RCC 7860 (cell line): ENCODE measurements at regions not wholly inside any gene's neighbourhood (a gene's known extent, or its start where the extent isn't known, plus 50 kb on each side); places are given as distances from the start of the nearest gene placed in this dataset.

Experiments used
- DNase-seq: peaks from one replicate; pipeline ENCODE4 v3.0.0-alpha.2; 2015; ENCODE audit warnings: low spot score
- FAIRE-seq: peaks from 2 replicates; lab custom pipeline; 2012; peaks lifted over from hg19 to GRCh38; lab: Jason Lieb, UNC

DNA sequence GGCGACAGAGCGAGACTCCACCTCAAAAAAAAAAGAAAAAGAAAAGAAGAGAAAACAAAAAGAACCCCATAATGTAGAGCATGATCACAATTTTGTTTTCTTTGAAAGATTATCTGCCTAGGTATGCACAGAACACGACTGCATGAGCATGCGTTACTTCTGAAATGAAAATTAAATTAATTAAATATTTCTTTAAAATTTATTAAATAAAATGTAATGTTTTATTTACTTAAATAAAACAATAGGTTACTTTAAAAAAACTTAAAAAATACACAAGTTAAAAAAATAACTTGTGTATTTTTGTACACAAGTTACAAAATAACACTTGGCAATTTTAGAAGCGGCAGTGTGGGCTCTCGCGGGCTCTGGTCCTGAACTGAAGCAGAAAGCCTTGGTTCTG is 107.8 kb downstream of the TFAP2A start:
- DNase-seq (no peak), FAIRE-seq (no peak)

DNA sequence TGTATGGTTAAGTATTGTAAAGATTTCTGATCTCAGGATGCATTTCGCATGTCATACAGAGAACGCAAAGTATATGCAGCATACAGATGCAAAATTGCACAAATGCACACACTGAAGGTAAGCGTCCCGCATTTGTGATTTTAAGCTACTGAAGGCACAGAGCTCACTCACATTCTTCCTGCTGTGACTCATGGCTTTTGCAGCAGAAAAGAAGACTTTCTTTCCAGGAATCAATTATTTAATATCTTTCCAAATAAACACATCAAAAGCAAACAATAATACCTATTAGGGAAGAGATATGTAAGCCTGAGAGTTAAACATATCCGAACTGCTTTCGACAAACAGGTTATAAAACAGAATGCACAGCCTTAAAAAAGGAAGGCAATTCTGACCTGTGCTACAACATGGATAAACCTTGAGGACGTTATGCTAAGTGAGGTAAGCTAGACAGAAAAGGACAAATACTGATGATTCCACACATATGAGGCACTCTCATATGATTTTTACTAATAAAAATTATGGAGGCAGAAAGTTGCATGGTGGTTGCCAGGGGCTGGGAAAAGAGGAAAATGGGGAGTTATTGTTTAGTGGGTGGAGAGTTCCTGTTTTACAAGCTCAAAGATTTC is 109.0 kb downstream of the TFAP2A start:
- no peak for DNase-seq

GRCh38 chr6:10303608-10304506 is 111.0 kb downstream of the TFAP2A start:
- FAIRE-seq (no peak), DNase-seq (no peak)

More for the DNA sequence above, 109.0 kb downstream of the TFAP2A start:
- FAIRE-seq = no peak

DNA sequence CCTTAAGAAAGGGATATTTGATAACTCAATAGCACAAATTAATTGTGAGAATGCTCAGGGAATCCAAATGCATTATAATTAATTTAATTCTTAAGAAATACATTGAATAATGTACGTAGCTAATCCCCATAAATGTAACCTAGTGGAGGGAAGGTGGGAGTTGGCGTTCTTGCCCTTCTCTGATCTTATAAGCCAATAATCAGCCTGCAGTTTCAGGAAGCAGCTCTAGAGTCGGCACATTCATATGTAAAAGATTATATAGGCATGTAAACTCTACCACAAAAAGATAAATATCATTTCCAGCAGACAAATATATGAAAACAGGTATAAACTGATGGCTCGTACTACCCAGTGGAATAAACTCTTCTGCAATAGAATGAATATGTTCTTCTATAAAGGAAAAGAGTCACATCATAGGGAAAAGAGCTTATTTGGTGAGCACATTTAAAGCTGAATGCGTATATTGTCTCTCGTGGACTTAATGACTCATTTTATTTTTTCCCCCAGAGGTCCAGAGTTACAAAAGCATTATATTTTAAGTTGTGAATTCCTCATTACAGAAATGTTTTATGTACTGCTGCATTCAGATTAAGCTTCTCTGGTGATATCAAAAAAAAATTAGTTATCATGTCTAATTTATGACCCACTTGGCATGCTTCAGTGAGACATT is 112.2 kb downstream of the TFAP2A start:
- FAIRE-seq (no peak), DNase-seq (no peak)

GRCh38 chr6:10300071-10300470 is 114.8 kb downstream of the TFAP2A start:
- DNase-seq (peak; percentile 70), FAIRE-seq (peak; percentile 90)

DNA sequence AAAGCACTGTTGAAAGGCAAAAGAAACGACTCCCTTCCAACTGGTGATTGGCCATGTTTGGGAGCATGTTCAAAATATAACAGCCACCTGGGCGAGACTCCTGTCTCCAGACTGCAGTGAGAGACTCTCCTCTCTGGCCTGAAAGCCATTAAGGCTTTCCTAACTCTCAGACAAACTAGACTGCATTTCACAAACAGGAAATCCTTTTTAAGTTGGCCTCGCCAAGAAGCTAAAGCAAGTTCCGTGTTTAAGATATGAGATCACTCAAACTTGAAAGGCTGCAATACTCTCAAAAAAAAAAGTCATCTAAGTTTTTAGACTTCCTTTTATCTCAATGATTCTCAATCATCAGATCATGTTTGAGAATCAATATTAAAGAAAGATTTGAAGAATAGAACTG is 117.0 kb downstream of the TFAP2A start:
- DNase-seq (no peak), FAIRE-seq (no peak)

DNA sequence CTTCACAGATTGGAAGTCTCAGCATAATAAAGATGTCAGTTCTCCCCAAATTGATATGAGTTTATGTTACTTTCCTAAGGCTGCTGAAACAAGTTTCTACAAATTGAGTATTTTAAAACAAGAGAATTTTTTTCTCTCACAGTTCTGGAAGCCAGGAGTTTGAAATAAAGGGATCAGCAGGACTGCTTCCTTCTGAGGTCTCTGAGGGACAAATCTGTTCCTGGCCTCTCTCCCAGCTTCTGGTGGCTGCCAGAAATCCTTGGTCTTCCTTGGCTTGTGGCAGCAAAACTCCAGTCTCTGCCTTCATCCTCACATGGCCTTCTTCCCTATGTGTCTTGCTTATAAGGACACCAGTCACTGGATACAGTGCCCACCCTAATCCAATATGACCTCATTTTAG is 136.1 kb downstream of the TFAP2A start:
- DNase-seq (no peak), FAIRE-seq (no peak)

DNA sequence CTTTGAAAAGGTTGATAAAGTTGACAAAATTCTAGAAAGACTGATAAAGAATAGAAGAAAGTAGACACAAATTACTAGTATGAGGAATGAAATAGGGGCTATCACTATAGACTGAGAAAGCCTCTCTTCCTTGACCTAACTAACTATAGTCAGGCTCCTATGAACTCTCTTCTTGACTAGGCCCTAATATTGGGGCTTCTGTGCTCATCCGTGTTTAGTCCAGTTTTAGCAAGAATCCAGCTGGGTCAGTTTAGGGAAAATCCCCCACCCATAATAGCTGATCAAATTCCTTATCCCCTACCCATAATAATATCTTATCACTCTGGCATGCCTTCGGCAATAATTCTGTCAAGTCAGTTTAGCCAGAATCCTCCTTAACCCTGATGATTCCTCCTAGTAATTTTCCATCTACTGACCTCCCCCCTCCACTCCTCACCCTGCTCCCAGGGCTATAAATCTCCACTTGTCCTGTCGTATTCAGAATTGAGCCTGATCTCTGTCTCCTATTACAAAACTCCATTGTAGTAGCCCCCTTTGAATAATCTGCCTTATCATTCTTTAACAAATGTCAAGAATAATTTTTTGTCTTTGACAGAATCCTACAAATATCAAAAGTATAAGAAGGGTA is 138.1 kb downstream of the TFAP2A start:
- DNase-seq = no peak
- no peak for FAIRE-seq

- peak; percentile 29 for DNase-seq
- peak; percentile 75 for FAIRE-seq
These were observed 138.8 kb downstream of the TFAP2A start for GRCh38 chr6:10276106-10276505.

DNA sequence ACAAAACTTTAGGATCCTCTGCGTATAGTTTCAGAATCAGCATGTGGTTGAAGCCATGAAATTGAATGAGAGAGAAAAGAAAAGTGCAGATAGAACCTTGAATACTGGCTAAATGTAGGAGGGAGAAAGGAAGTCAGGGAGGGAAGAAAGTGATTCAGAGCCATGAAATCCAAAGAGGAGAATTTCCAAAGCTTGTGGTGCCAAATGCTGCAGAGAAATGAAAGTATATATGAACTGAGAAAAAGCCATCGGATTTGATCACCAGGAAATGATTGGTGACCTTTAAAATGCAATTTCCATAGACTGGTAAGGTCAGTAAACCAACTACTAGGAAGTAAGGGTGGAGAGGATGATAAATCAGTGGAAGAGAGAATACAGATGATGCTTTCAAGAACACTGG is 142.3 kb downstream of the TFAP2A start:
- FAIRE-seq = no peak
- no peak for DNase-seq

GRCh38 chr6:10271982-10272381 is 142.9 kb downstream of the TFAP2A start:
- DNase-seq (no peak), FAIRE-seq (no peak)

- peak; percentile 87 for FAIRE-seq
- DNase-seq = peak; percentile 62
These were observed 144.9 kb downstream of the TFAP2A start for GRCh38 chr6:10269814-10270472.

DNA sequence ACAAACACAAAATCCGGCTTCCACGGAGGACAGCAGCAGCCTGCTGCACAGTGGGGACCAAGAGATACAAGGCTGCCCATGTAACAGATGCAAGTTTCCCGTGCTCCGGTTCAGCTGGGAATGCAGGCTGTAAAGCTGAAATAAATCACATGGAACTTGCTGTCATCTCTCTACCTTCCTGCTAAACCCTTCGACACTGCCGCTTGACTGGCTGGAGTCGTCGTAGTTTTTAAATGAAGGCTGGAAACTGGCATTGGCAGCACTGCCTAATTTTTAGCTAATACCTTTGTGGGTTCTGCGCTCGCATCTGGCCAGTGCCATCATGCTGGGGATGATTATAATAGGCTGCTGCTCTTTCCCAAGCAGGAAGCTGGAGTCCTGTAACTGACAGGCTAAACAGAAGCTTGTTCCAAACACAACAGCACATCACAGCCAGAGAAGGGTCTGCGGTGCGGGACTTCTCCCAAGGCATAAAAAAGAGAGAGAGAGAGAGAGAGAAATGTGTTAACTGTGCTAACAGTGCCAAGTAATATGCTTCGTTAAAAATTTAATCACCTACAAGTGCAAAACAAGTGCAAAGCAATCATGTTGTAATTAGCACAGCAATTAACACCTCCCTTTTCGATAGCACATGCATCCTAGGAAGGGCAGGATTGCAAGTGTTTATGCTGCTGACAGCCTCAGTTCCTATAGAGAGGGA is 146.1 kb downstream of the TFAP2A start:
- FAIRE-seq (no peak), DNase-seq (no peak)

GRCh38 chr6:10268111-10268510 is 146.8 kb downstream of the TFAP2A start:
- DNase-seq (no peak), FAIRE-seq (no peak)

DNA sequence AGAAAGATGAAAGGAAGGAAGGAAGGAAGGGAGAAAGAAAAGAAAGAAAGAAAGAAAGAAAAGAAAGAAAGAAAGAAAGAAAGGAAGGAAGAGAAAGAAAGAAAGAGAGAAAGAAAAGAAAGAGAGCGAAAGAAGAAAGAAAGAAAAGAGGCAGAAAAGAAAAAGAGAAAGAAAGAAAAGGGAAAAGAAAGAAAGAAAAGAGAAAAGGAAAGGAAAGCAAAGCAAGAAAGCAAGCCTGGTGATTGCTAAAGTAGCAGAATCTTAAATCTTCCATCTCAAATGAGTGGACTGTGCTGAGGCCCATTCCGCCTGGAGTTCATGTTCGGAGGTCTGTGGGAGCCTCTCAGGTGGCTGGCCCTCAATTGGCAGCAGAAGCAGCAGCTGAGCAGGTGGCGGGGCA is 148.4 kb downstream of the TFAP2A start:
- FAIRE-seq (no peak), DNase-seq (no peak)

- no peak for FAIRE-seq
- no peak for DNase-seq
These were observed 148.8 kb downstream of the TFAP2A start for GRCh38 chr6:10266061-10266460.

GRCh38 chr6:10262505-10262904 is 152.4 kb downstream of the TFAP2A start:
- FAIRE-seq = no peak
- DNase-seq = no peak

GRCh38 chr6:10259671-10260070 is 155.2 kb downstream of the TFAP2A start:
- no peak for FAIRE-seq

DNA sequence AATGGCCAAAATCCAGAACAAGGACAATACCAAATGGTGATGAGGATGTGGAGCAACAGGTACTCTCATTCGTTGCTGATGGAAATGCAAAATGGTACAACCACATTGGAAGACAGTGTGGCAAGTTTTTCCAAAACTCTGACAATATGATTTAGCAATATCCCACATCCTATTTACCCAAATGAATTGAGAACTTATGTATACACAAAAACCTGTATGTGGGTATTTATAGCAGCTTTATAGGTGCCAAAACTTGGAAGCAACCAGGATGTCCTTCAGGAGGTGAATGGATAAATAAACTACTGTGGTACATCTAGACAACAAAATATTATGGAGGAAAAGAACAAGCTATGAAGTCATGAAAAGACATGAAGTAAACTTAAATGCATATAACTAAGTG is 156.5 kb downstream of the TFAP2A start:
- no peak for DNase-seq
- FAIRE-seq = no peak

More at GRCh38 chr6:10259671-10260070, 155.2 kb downstream of the TFAP2A start:
- DNase-seq = no peak

DNA sequence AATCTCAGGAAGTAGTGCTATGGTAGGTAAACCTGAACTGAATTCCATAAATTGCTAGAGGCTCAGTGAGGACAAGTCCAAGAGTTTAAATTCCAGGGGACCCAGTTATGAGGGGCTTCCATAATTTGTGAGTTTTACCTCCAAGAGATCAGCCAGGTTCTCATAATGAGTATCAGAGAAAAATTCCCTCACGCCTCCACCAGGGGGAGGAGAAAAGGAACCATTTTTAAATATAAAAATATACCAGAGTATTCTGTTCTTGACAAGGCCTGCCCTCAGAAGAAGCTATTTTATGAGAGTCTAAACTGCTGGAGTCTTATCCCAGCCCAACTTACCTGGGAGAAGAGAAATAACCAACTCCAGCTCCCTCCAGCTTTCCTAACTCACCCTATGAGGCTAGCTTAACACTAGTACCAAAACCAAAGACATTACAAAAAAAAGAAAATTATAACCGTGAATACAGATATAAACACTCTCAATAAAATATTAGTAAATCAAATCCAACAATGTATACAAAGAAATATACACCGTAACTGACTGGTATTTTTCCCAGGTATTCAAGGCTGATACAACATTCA is 158.7 kb downstream of the TFAP2A start:
- FAIRE-seq (no peak), DNase-seq (no peak)
